ENCODE measurements at regions not wholly inside any gene's neighbourhood (a gene's known extent, or its start where the extent isn't known, plus 50 kb on each side); places are given as distances from the start of the nearest gene placed in this dataset.

DNA sequence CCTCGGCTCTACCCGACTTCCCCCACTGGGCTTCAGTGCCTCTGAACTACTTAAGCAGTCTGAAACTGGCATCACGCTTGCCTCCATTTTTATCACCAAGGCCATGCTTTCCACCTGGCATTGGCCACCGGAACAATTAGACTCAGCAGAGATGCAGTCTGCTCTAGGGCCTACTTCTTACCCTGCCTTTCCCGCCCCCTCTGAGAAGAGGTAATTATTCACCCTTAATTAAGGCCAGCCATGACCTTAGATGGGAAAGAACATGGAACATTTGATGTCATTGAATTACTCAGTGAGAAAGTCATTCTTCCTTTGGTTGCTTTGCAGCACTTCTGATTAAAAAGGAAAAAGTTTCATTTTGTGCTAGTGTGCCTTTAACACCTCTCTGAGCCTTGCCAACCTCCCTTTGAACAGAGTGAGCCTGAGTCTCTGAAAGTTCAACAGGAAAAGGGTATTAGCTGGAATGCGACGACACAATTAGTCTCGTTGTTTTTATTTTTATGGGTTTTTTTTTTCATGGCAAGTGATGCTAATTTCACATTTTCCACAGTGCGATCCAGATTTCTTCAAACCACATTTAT, 60.9 kb upstream of the TNRC6A start:
- TF ChIP-seq, protein P1, sequence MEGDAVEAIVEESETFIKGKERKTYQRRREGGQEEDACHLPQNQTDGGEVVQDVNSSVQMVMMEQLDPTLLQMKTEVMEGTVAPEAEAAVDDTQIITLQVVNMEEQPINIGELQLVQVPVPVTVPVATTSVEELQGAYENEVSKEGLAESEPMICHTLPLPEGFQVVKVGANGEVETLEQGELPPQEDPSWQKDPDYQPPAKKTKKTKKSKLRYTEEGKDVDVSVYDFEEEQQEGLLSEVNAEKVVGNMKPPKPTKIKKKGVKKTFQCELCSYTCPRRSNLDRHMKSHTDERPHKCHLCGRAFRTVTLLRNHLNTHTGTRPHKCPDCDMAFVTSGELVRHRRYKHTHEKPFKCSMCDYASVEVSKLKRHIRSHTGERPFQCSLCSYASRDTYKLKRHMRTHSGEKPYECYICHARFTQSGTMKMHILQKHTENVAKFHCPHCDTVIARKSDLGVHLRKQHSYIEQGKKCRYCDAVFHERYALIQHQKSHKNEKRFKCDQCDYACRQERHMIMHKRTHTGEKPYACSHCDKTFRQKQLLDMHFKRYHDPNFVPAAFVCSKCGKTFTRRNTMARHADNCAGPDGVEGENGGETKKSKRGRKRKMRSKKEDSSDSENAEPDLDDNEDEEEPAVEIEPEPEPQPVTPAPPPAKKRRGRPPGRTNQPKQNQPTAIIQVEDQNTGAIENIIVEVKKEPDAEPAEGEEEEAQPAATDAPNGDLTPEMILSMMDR (IDR thresholded peaks at IDR 0.05), result no peak
- TF ChIP-seq POLR2A (IDR thresholded peaks at IDR 0.05), result no peak

Data from Peyer's patch (tissue), 4 donors.